ENCODE measurements at regions not wholly inside any gene's neighbourhood (a gene's known extent, or its start where the extent isn't known, plus 50 kb on each side); places are given as distances from the start of the nearest gene placed in this dataset.

DNA sequence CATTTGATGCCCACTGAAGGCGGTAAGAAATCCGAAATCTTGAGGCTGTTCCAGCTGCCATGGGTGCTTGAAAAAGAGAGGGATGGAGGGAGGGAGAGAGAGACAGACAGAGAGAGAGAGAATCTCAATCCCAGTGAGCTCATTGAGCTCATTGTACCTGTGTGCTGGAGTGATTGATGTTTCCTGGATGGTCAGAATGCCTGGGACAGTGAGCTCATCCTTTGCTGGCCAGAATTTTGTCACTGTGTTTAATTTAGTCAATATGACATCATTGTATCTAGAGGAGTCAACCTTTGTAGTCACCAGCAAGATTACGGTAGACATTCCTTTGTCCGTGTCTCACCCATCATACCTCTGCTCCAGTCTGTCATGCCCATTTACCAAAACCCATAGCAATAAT lies 625.4 kb upstream of the POM121L12 start:
- Mint-ChIP-seq H3K4me1 (ENCODE audit: low read depth, unreplicated experiment) (no peaks in the 10 kb centered on the region), H3K36me3 (ENCODE audit: insufficient read depth, unreplicated experiment) (no peaks in the 10 kb centered on the region), H3K27ac (ENCODE audit: unreplicated experiment) (no peak overlapping the region), H3K4me3 (ENCODE audit: low read depth, unreplicated experiment) (no peak overlapping the region), H3K9me3 (ENCODE audit: low read depth, unreplicated experiment) (peaks cover 18% of the 10 kb centered on the region), H3K27me3 (ENCODE audit: unreplicated experiment) (no peaks in the 10 kb centered on the region)
- BruUV-seq (replicated peaks) = no TSS peak
- CTCF ChIA-PET = no interaction called here
- TF ChIP-seq, protein P1, sequence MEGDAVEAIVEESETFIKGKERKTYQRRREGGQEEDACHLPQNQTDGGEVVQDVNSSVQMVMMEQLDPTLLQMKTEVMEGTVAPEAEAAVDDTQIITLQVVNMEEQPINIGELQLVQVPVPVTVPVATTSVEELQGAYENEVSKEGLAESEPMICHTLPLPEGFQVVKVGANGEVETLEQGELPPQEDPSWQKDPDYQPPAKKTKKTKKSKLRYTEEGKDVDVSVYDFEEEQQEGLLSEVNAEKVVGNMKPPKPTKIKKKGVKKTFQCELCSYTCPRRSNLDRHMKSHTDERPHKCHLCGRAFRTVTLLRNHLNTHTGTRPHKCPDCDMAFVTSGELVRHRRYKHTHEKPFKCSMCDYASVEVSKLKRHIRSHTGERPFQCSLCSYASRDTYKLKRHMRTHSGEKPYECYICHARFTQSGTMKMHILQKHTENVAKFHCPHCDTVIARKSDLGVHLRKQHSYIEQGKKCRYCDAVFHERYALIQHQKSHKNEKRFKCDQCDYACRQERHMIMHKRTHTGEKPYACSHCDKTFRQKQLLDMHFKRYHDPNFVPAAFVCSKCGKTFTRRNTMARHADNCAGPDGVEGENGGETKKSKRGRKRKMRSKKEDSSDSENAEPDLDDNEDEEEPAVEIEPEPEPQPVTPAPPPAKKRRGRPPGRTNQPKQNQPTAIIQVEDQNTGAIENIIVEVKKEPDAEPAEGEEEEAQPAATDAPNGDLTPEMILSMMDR (IDR thresholded peaks at IDR 0.05; ENCODE audit: unreplicated experiment) = no peak
- DNase-seq = no peak
- intact Hi-C loops (cut with micrococcal nuclease; ENCODE audit: unreplicated experiment) = no loop called here

DNA sequence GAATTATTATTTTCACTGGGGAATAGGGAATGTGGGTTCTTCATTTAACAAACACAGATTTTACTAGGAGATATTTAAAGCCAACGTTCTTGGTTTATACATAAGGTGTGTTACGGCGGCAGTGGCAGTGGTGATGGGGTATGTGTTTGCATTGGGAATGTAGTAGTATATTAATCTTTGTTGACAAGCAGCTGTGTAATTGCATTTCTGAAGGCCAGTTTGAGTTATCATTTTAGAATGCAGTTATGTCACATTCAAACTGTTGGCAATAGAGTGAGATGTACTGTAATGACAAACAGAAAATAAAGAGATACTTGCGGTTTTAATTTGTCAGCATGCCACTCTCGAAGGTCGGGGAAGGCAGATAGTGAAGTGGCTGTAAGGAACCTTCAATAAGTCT lies 628.6 kb upstream of the POM121L12 start:
- TF ChIP-seq, protein P1 (IDR thresholded peaks at IDR 0.05; ENCODE audit: unreplicated experiment) = no peak
- no peaks in the 10 kb centered on the region for H3K4me1 Mint-ChIP-seq (ENCODE audit: low read depth, unreplicated experiment)
- CTCF ChIA-PET = no interaction called here
- no peaks in the 10 kb centered on the region for H3K27me3 Mint-ChIP-seq (ENCODE audit: unreplicated experiment)
- no peaks in the 10 kb centered on the region for H3K36me3 Mint-ChIP-seq (ENCODE audit: insufficient read depth, unreplicated experiment)
- no peak overlapping the region for H3K4me3 Mint-ChIP-seq (ENCODE audit: low read depth, unreplicated experiment)
- BruUV-seq (replicated peaks) = no TSS peak
- intact Hi-C loops (cut with micrococcal nuclease; ENCODE audit: unreplicated experiment) = no loop called here
- no peak overlapping the region for H3K27ac Mint-ChIP-seq (ENCODE audit: unreplicated experiment)
- peaks cover 26% of the 10 kb centered on the region for H3K9me3 Mint-ChIP-seq (ENCODE audit: low read depth, unreplicated experiment)
- DNase-seq = no peak

DNA sequence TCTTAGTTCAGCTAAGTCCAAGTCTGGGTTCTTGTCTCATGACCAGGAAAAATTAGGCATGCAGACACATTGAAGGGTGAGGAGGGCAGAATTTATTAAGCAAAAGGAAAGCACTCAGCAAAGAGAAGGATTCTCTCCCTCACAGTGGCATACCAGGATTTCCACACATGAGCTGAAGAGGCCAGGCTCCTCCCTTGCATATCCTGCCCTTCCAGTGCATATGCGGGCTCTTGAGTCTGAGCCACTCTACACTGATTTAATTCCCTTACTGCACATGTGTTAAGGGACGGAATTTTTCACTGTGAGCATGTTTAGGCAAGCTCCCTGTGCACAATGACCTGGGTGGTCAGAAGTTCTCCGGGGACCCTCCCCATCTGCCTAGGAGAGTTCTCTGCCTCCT lies 652.7 kb upstream of the POM121L12 start:
- CTCF ChIA-PET = no interaction called here
- Mint-ChIP-seq H3K4me3 (ENCODE audit: low read depth, unreplicated experiment) (no peak overlapping the region), H3K27ac (ENCODE audit: unreplicated experiment) (no peak overlapping the region), H3K4me1 (ENCODE audit: low read depth, unreplicated experiment) (no peaks in the 10 kb centered on the region), H3K36me3 (ENCODE audit: insufficient read depth, unreplicated experiment) (no peaks in the 10 kb centered on the region), H3K9me3 (ENCODE audit: low read depth, unreplicated experiment) (peaks cover 17% of the 10 kb centered on the region), H3K27me3 (ENCODE audit: unreplicated experiment) (no peaks in the 10 kb centered on the region)
- TF ChIP-seq, protein P1 (IDR thresholded peaks at IDR 0.05; ENCODE audit: unreplicated experiment) = no peak
- no peak for DNase-seq
- intact Hi-C loops (cut with micrococcal nuclease; ENCODE audit: unreplicated experiment) = no loop called here
- BruUV-seq (replicated peaks) = no TSS peak

DNA sequence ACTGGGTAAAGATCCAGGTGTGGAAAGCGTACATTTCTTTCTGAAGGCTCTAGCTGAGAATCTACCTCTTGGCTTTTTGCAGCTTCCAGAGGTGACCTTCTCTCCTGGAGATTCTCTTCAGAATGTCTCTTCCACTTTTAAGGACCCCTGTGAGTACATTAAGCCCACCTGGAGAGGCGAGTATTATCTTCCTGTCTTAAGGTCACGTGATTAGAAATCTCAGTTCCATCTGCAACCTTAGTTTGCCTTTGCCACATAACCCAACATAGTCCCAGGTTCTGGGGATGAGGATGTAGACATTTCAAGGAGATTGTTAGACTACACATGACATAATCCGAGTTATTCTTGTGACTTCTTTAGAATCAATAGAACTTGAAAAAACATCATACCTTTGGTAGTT lies 665.5 kb upstream of the POM121L12 start:
- H3K4me3 Mint-ChIP-seq (ENCODE audit: low read depth, unreplicated experiment) = no peak overlapping the region
- no peaks in the 10 kb centered on the region for H3K36me3 Mint-ChIP-seq (ENCODE audit: insufficient read depth, unreplicated experiment)
- CTCF ChIA-PET = no interaction called here
- H3K4me1 Mint-ChIP-seq (ENCODE audit: low read depth, unreplicated experiment) = no peaks in the 10 kb centered on the region
- no peak for DNase-seq
- TF ChIP-seq, protein P1 (IDR thresholded peaks at IDR 0.05; ENCODE audit: unreplicated experiment) = no peak
- no TSS peak for BruUV-seq (replicated peaks)
- peaks cover 13% of the 10 kb centered on the region for H3K9me3 Mint-ChIP-seq (ENCODE audit: low read depth, unreplicated experiment)
- no peak overlapping the region for H3K27ac Mint-ChIP-seq (ENCODE audit: unreplicated experiment)
- H3K27me3 Mint-ChIP-seq (ENCODE audit: unreplicated experiment) = no peaks in the 10 kb centered on the region
- intact Hi-C loops (cut with micrococcal nuclease; ENCODE audit: unreplicated experiment) = no loop called here

DNA sequence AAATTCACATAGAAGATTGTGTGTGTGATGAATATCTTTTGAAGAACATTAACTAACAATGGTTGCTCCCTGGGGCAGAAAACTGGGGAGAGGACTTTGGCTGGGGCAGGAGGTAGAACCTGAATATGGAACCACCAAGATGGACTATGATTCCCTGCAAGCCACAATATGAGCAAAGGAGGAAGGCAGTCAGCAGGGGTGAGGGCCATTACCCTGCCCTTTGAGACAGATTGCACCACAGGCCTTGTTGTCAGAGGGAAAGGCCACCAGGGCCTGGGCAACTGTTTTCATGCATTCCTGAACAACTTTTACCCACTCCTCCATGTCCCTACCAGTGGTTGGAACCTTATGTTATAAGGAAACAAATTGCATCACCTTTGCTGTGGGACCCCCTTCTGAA lies 670.1 kb upstream of the POM121L12 start:
- BruUV-seq (replicated peaks) = no TSS peak
- TF ChIP-seq, protein P1 (IDR thresholded peaks at IDR 0.05; ENCODE audit: unreplicated experiment) = no peak
- no peaks in the 10 kb centered on the region for H3K36me3 Mint-ChIP-seq (ENCODE audit: insufficient read depth, unreplicated experiment)

More for the DNA sequence above, 670.1 kb upstream of the POM121L12 start:
- CTCF ChIA-PET = no interaction called here
- Mint-ChIP-seq H3K9me3 (ENCODE audit: low read depth, unreplicated experiment) (peaks cover 16% of the 10 kb centered on the region), H3K4me1 (ENCODE audit: low read depth, unreplicated experiment) (no peaks in the 10 kb centered on the region), H3K27me3 (ENCODE audit: unreplicated experiment) (no peaks in the 10 kb centered on the region), H3K4me3 (ENCODE audit: low read depth, unreplicated experiment) (no peak overlapping the region), H3K27ac (ENCODE audit: unreplicated experiment) (no peak overlapping the region)
- intact Hi-C loops (cut with micrococcal nuclease; ENCODE audit: unreplicated experiment) = no loop called here
- no peak for DNase-seq

All from Calu3 (cell line).